Sigmoid colon (tissue), 4 donors: ENCODE measurements at regions not wholly inside any gene's neighbourhood (a gene's known extent, or its start where the extent isn't known, plus 50 kb on each side); places are given as distances from the start of the nearest gene placed in this dataset.

Experiments
- EP300 ChIP-seq, 4 donors: sonication (generic); formaldehyde crosslinking; IDR thresholded peaks; one replicate each; pipeline ENCODE4 v1.6.1; 2017; ENCODE audit warnings: antibody characterized with exemption in 4 of 4
- POLR2A ChIP-seq, 2 donors: fragments of 450-650 bp; IDR thresholded peaks; one replicate each; pipeline ENCODE4 v1.6.1; 2016; ENCODE audit warnings: antibody characterized with exemption in 2 of 2, mild to moderate bottlenecking in 2 of 2, moderate library complexity in 2 of 2
- TF ChIP-seq, protein P1 (sequence below), 4 experiments: fragments of 450-650 bp in 3 of 4; fragments of 200-600 bp in 1 of 4; IDR thresholded peaks; one replicate each; pipeline ENCODE4 v1.5.1; 2016 to 2019; ENCODE audit warnings: antibody characterized with exemption in 4 of 4, mild to moderate bottlenecking in 3 of 4, moderate library complexity in 2 of 4

DNA sequence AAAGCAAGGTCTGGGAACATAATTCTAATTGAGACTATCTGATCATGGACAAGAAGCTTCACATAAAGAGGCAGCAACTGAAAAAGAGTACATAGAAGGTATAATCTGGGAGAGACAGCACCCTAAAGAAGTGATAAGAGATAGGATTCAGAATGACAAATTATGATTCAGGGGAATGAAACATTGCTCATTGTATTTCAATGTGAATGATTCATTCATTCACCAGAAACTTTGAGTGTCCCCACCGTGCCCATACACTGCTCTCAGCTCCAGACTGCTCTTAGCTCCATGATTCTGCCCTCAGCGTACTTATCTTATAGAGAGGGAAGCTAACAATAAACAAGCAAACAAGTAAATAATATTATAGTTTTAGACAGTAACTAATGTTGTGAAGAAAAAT is 329.3 kb upstream of the IRAK1BP1 start:
- TF ChIP-seq, protein P1, sequence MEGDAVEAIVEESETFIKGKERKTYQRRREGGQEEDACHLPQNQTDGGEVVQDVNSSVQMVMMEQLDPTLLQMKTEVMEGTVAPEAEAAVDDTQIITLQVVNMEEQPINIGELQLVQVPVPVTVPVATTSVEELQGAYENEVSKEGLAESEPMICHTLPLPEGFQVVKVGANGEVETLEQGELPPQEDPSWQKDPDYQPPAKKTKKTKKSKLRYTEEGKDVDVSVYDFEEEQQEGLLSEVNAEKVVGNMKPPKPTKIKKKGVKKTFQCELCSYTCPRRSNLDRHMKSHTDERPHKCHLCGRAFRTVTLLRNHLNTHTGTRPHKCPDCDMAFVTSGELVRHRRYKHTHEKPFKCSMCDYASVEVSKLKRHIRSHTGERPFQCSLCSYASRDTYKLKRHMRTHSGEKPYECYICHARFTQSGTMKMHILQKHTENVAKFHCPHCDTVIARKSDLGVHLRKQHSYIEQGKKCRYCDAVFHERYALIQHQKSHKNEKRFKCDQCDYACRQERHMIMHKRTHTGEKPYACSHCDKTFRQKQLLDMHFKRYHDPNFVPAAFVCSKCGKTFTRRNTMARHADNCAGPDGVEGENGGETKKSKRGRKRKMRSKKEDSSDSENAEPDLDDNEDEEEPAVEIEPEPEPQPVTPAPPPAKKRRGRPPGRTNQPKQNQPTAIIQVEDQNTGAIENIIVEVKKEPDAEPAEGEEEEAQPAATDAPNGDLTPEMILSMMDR (IDR thresholded peaks at IDR 0.05): no peak
- no peak for TF ChIP-seq POLR2A (IDR thresholded peaks at IDR 0.05)
- no peak for TF ChIP-seq EP300 (IDR thresholded peaks at IDR 0.05)
